ENCODE measurements at regions not wholly inside any gene's neighbourhood (a gene's known extent, or its start where the extent isn't known, plus 50 kb on each side); places are given as distances from the start of the nearest gene placed in this dataset.

DNA sequence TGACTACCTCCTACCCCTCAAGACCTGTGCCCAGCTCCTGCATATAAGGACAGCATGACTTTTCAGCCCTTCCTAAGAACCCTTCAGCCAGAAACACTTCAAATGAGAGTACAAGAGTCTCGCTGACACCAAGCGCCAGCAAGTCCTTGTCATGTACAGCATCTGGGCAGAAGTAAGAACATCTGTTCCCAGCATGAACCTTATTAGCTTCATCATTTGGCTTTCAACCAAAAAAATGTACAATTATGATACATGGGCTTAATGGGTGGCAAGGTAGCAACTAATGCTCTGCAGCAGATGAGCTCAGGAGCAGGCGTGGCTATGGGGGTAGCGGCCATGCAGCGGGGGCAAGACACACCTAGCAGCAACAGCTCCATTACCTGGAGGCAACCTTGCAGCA is 487.6 kb downstream of the COG6 start:
- TF ChIP-seq, protein P1, sequence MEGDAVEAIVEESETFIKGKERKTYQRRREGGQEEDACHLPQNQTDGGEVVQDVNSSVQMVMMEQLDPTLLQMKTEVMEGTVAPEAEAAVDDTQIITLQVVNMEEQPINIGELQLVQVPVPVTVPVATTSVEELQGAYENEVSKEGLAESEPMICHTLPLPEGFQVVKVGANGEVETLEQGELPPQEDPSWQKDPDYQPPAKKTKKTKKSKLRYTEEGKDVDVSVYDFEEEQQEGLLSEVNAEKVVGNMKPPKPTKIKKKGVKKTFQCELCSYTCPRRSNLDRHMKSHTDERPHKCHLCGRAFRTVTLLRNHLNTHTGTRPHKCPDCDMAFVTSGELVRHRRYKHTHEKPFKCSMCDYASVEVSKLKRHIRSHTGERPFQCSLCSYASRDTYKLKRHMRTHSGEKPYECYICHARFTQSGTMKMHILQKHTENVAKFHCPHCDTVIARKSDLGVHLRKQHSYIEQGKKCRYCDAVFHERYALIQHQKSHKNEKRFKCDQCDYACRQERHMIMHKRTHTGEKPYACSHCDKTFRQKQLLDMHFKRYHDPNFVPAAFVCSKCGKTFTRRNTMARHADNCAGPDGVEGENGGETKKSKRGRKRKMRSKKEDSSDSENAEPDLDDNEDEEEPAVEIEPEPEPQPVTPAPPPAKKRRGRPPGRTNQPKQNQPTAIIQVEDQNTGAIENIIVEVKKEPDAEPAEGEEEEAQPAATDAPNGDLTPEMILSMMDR (IDR thresholded peaks at IDR 0.05; ENCODE audit: insufficient read depth, low read length, poor library complexity, severe bottlenecking) = no peak
- TF ChIP-seq EZH2phosphoT487 (conservative IDR thresholded peaks at IDR 0.05; ENCODE audit: low read length) = no peak

Measured in SU-DHL-6 (cell line).